IMR-90 (cell line): ENCODE measurements at regions not wholly inside any gene's neighbourhood (a gene's known extent, or its start where the extent isn't known, plus 50 kb on each side); places are given as distances from the start of the nearest gene placed in this dataset.
A peak's percentile ranks its signal among the peaks of the same experiment; 100 is the strongest.

Source experiments
- ATAC-seq: fragments of 200-7000 bp; cut with Tn5 transposase; 2 replicates; pipeline ENCODE4 v1.9.1; 2020; ENCODE audit warnings: low read depth, mild to moderate bottlenecking, moderate library complexity
- BruUV-seq: library from RNA; stranded (reverse); fragments of 400-500 nt; replicated peaks from 2 replicates; lab custom pipeline; 2021; lab: Mats Ljungman, UMichigan
- CTCF ChIA-PET: fragments of 300-600 bp; formaldehyde crosslinking; extraction: SDS; loops from one replicate; lab custom pipeline; 2021; ENCODE audit warnings: antibody characterized with exemption; lab: Yijun Ruan, JAX
- POLR2A ChIA-PET: fragments of 300-600 bp; sonication (Branson Sonifier 250); formaldehyde crosslinking; loops from one replicate; lab custom pipeline; 2022; ENCODE audit warnings: antibody characterized with exemption; ENCODE audit not compliant: unreplicated experiment; lab: Charles Lee
- DNase-seq: peaks from one replicate; pipeline ENCODE4 v3.0.0; 2013
- H2AFZ ChIP-seq: replicated peaks from 2 replicates; pipeline ENCODE3; 2013; ENCODE audit warnings: low read length, mild to moderate bottlenecking; ENCODE audit not compliant: poor library complexity
- H2AK5ac ChIP-seq: 2 replicates; pipeline ENCODE4 v1.6.1; 2013; ENCODE audit warnings: low read depth, low read length, inconsistent platforms
- H2AK9ac ChIP-seq: replicated peaks from 2 replicates; pipeline ENCODE3; 2013; ENCODE audit warnings: mild to moderate bottlenecking, low read depth, low read length, moderate library complexity; ENCODE audit not compliant: poor library complexity
- H2BK120ac ChIP-seq: 2 replicates; pipeline ENCODE4 v1.6.1; 2013; ENCODE audit warnings: low read depth, low read length, inconsistent platforms
- H2BK15ac ChIP-seq: 3 replicates; pipeline ENCODE4 v1.6.1; 2013; ENCODE audit warnings: low read depth, low read length, inconsistent platforms
- H2BK20ac ChIP-seq: 2 replicates; pipeline ENCODE4 v1.6.1; 2013; ENCODE audit warnings: low read depth, mild to moderate bottlenecking, inconsistent platforms, low read length, moderate library complexity
- H2BK5ac ChIP-seq: 2 replicates; pipeline ENCODE4 v1.6.1; 2013; ENCODE audit warnings: mild to moderate bottlenecking, low read depth, low read length, inconsistent platforms; ENCODE audit not compliant: poor library complexity, severe bottlenecking
- H3K14ac ChIP-seq: replicated peaks from 2 replicates; pipeline ENCODE4 v1.6.1; 2013; ENCODE audit warnings: low read depth, low read length, inconsistent platforms
- H3K18ac ChIP-seq: 2 replicates; pipeline ENCODE4 v1.6.1; 2013; ENCODE audit warnings: low read depth, low read length, control low read depth
- H3K23ac ChIP-seq: 2 replicates; pipeline ENCODE4 v1.6.1; 2013; ENCODE audit warnings: low read depth, low read length, inconsistent platforms
- H3K27ac ChIP-seq: 2 replicates; pipeline ENCODE4 v1.5.1; 2013; ENCODE audit warnings: mild to moderate bottlenecking, control low read depth, low read length; ENCODE audit not compliant: insufficient read depth
- H3K27me3 ChIP-seq: 2 replicates; pipeline ENCODE4 v1.6.1; 2013; ENCODE audit warnings: low read length; ENCODE audit not compliant: control insufficient read depth, insufficient read depth
- H3K36me3 ChIP-seq: 2 replicates; pipeline ENCODE4 v1.6.1; 2013; ENCODE audit warnings: low read length, mixed read lengths; ENCODE audit not compliant: control insufficient read depth, insufficient read depth
- H3K4ac ChIP-seq: 2 replicates; pipeline ENCODE4 v1.6.1; 2013; ENCODE audit warnings: low read depth, low read length, inconsistent platforms
- H3K4me1 ChIP-seq: 2 replicates; pipeline ENCODE4 v1.6.1; 2013; ENCODE audit warnings: low read length, mixed read lengths; ENCODE audit not compliant: control insufficient read depth, insufficient read depth
- H3K4me2 ChIP-seq: 2 replicates; pipeline ENCODE4 v1.6.1; 2013; ENCODE audit warnings: low read depth, mild to moderate bottlenecking, control low read depth, low read length, moderate library complexity
- H3K4me3 ChIP-seq: 2 replicates; pipeline ENCODE4 v1.5.1; 2013; ENCODE audit warnings: low read depth, mild to moderate bottlenecking, control low read depth, low read length, moderate library complexity; ENCODE audit not compliant: insufficient read depth
- H3K56ac ChIP-seq: 2 replicates; pipeline ENCODE4 v1.6.1; 2013; ENCODE audit warnings: low read length, inconsistent platforms; ENCODE audit not compliant: insufficient read depth; ENCODE audit errors: extremely low read depth
- H3K79me1 ChIP-seq, 2 experiments: 2 replicates each; pipeline ENCODE4 v1.6.1; 2013; ENCODE audit warnings: low read length in 2 of 2, inconsistent platforms in 1 of 2, low read depth in 1 of 2
- H3K9ac ChIP-seq: 2 replicates; pipeline ENCODE4 v1.6.1; 2013; ENCODE audit warnings: low read depth, low read length, control low read depth
- H3K9me1 ChIP-seq: 2 replicates; pipeline ENCODE4 v1.6.1; 2013; ENCODE audit warnings: low read length, inconsistent platforms; ENCODE audit not compliant: insufficient read depth
- H3K9me3 ChIP-seq: 2 replicates; pipeline ENCODE4 v1.6.1; 2013; ENCODE audit warnings: low read length; ENCODE audit not compliant: control insufficient read depth, insufficient read depth
- H4K20me1 ChIP-seq: 2 replicates; pipeline ENCODE4 v1.6.1; 2013; ENCODE audit warnings: low read length, inconsistent platforms; ENCODE audit not compliant: insufficient read depth
- H4K5ac ChIP-seq: 2 replicates; pipeline ENCODE4 v1.6.1; 2013; ENCODE audit warnings: mild to moderate bottlenecking, low read depth, low read length, control low read depth
- H4K8ac ChIP-seq, 2 experiments: 2 replicates each; pipeline ENCODE4 v1.6.1; 2013; ENCODE audit warnings: low read depth in 2 of 2, low read length in 2 of 2, control low read depth in 1 of 2, inconsistent platforms in 1 of 2
- H4K91ac ChIP-seq: 2 replicates; pipeline ENCODE4 v1.6.1; 2013; ENCODE audit warnings: low read depth, low read length, inconsistent platforms; ENCODE audit not compliant: insufficient read depth
- BHLHE40 ChIP-seq: fragments of 150-350 bp; IDR thresholded peaks from 2 replicates; pipeline ENCODE4 v1.6.1; 2016; ENCODE audit warnings: mild to moderate bottlenecking, low read depth, low read length
- CHD1 ChIP-seq: IDR thresholded peaks from 2 replicates; pipeline ENCODE4 v1.6.1; 2012; ENCODE audit warnings: low read depth, low read length, improper control_type of control experiment
- FOS ChIP-seq: fragments of 150-350 bp; IDR thresholded peaks from 2 replicates; pipeline ENCODE4 v1.6.1; 2016; ENCODE audit warnings: low read depth, low read length
- MAFK ChIP-seq: IDR thresholded peaks from 2 replicates; pipeline ENCODE4 v1.6.1; 2012; ENCODE audit warnings: low read depth, low read length, improper control_type of control experiment
- MXI1 ChIP-seq: IDR thresholded peaks from 2 replicates; pipeline ENCODE4 v1.6.1; 2012; ENCODE audit warnings: low read depth, mild to moderate bottlenecking, low read length, moderate library complexity, borderline replicate concordance
- POLR2A ChIP-seq: IDR thresholded peaks from 2 replicates; pipeline ENCODE4 v1.6.1; 2012; ENCODE audit warnings: mild to moderate bottlenecking, low read depth, low read length
- RAD21 ChIP-seq: IDR thresholded peaks from 2 replicates; pipeline ENCODE4 v1.6.1; 2012; ENCODE audit warnings: low read length, improper control_type of control experiment
- RCOR1 ChIP-seq: IDR thresholded peaks from 2 replicates; pipeline ENCODE4 v1.6.1; 2012; ENCODE audit warnings: mild to moderate bottlenecking, low read length, improper control_type of control experiment; ENCODE audit not compliant: insufficient replicate concordance
- RFX5 ChIP-seq: IDR thresholded peaks from 2 replicates; pipeline ENCODE4 v1.8.0; 2012; ENCODE audit warnings: low read depth, mild to moderate bottlenecking, low read length, moderate library complexity
- SMC3 ChIP-seq: fragments of 150-350 bp; IDR thresholded peaks from 2 replicates; pipeline ENCODE4 v1.6.1; 2016; ENCODE audit warnings: low read depth, mild to moderate bottlenecking, antibody characterized with exemption, low read length, moderate library complexity
- WGBS, 2 experiments: methylation state at CpG; one replicate each; pipeline versions ENCODE4 v1.1.5 to v1.1.7; 2013; ENCODE audit warnings: missing lambda C conversion rate in 2 of 2; ENCODE audit not compliant: insufficient read length in 1 of 2; ENCODE audit errors: extremely low coverage in 2 of 2; 5-methylcytosine and 5-hydroxymethylcytosine counted together
- dilution Hi-C: fragments of 300-500 bp; cut with HindIII; formaldehyde crosslinking; loops from one replicate; pipeline ENCODE4 v1.14.3; 2018; ENCODE audit warnings: low sequenced_read_pairs; ENCODE audit not compliant: unreplicated experiment
- in situ Hi-C: fragments of 300-500 bp; cut with MboI; formaldehyde crosslinking; loops from 3 replicates; pipeline ENCODE4 v1.14.3; 2019; ENCODE audit warnings: low sequenced_read_pairs, inconsistent platforms, mixed read lengths
- intact Hi-C: fragments of 100-400 bp; cut with micrococcal nuclease; formaldehyde crosslinking; loops from 2 replicates; pipeline ENCODE4 v1.10.0; 2022
- TF ChIP-seq, protein P1 (sequence below): fragments of 150-350 bp; IDR thresholded peaks from 2 replicates; pipeline ENCODE4 v1.6.1; 2017; ENCODE audit warnings: mild to moderate bottlenecking, antibody characterized with exemption, low read length, low read depth
- TF ChIP-seq, protein P2 (sequence below): conservative IDR thresholded peaks from 2 replicates; pipeline ENCODE4 v1.5.1; 2012; ENCODE audit warnings: mild to moderate bottlenecking, low read depth, low read length, improper control_type of control experiment

DNA sequence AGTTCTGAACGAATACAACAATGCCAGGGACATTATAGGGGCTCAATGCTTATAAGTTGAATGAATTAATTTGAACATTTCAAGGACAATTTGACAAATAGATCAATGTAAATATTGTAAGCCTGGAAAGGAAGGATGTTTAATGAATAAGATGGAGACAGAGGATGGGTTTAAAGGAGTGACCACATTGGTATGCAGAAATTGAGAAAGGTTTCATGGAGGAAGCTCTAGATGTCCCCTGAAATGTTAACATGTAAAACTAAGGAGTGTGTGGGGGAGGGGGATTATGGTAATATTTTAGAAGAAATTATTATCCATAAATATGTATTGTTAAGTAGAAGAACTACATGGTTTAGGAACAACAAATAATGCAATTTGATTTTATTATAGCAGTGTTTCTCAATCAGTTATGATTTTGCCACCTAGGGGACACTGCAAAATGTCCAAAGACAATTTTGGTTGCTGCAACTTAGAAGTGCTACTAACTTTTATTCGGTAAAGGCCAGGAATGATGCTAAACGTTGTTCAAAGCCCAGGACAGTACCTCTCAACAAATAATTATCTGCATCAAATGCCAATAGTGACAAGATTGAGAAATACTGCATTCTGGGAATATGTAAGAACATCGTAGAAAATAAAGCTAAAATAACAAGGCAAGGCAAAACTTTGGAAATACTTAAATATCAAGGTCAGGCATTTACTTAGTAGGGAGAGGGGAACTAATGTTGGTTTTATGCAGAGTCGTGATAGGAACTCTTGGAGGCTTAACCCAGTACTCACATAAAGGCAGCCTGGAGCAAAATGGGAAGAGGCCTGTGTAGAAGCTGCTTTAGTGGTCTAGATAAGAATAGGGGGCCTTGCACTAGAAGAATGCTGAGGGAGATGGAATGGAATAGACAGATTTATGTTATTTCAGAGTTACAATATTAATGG lies 686.9 kb upstream of the CITED2 start:
- peak overlapping the region; percentile 96 for H3K14ac ChIP-seq
- peak overlapping the region; percentile 77 for H3K9ac ChIP-seq
- H2BK5ac ChIP-seq = peak overlapping the region; percentile 100
- dilution Hi-C loops = no loop called here
- ChIA-PET CTCF (no interaction called here), POLR2A (no interaction called here)
- H3K4me1 ChIP-seq = peaks cover 15% of the 10 kb centered on the region
- H2AK9ac ChIP-seq = no peak overlapping the region
- in situ Hi-C loops = no loop called here
- H3K4me2 ChIP-seq = peak overlapping the region; percentile 86
- peak overlapping the region; percentile 86 for H3K56ac ChIP-seq
- peaks cover 3% of the 10 kb centered on the region; the same call in 1 of the 2 replicates for H3K9me1 ChIP-seq
- H3K27me3 ChIP-seq = no peaks in the 10 kb centered on the region
- peak overlapping the region; percentile 79 to 90 for H4K8ac ChIP-seq
- peak overlapping the region; percentile 100 for H4K5ac ChIP-seq
- H2BK15ac ChIP-seq = peak overlapping the region; percentile 90
- peak overlapping the region; percentile 100 for H3K4ac ChIP-seq
- H2BK120ac ChIP-seq = peak overlapping the region; percentile 99
- BruUV-seq = no TSS peak
- H3K9me3 ChIP-seq = no peaks in the 10 kb centered on the region
- H2AK5ac ChIP-seq = peak overlapping the region; percentile 89
- H3K23ac ChIP-seq = peak overlapping the region; percentile 95
- intact Hi-C loops = loop anchor here (2.0 to 5.0 kb wide), 4 partner anchors 376 to 687 kb away; partner anchors contain the start of gene CITED2
- peak overlapping the region; percentile 98 for H4K91ac ChIP-seq
- H4K20me1 ChIP-seq = no peaks in the 10 kb centered on the region
- H2AFZ ChIP-seq = no peak overlapping the region
- H3K79me1 ChIP-seq = no peaks in the 10 kb centered on the region
- no peak for TF ChIP-seq BHLHE40
- TF ChIP-seq MXI1 = no peak
- no peak for TF ChIP-seq FOS
- TF ChIP-seq RAD21 = no peak
- TF ChIP-seq MAFK = no peak
- TF ChIP-seq, protein P1, sequence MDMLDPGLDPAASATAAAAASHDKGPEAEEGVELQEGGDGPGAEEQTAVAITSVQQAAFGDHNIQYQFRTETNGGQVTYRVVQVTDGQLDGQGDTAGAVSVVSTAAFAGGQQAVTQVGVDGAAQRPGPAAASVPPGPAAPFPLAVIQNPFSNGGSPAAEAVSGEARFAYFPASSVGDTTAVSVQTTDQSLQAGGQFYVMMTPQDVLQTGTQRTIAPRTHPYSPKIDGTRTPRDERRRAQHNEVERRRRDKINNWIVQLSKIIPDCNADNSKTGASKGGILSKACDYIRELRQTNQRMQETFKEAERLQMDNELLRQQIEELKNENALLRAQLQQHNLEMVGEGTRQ = no peak
- no peak for TF ChIP-seq POLR2A
- TF ChIP-seq, protein P2, sequence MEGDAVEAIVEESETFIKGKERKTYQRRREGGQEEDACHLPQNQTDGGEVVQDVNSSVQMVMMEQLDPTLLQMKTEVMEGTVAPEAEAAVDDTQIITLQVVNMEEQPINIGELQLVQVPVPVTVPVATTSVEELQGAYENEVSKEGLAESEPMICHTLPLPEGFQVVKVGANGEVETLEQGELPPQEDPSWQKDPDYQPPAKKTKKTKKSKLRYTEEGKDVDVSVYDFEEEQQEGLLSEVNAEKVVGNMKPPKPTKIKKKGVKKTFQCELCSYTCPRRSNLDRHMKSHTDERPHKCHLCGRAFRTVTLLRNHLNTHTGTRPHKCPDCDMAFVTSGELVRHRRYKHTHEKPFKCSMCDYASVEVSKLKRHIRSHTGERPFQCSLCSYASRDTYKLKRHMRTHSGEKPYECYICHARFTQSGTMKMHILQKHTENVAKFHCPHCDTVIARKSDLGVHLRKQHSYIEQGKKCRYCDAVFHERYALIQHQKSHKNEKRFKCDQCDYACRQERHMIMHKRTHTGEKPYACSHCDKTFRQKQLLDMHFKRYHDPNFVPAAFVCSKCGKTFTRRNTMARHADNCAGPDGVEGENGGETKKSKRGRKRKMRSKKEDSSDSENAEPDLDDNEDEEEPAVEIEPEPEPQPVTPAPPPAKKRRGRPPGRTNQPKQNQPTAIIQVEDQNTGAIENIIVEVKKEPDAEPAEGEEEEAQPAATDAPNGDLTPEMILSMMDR = no peak
- no peak for TF ChIP-seq RCOR1
- TF ChIP-seq SMC3 = no peak
- TF ChIP-seq CHD1 = no peak
- no peak for TF ChIP-seq RFX5
- DNase-seq = no peak
- H3K36me3 ChIP-seq = no peaks in the 10 kb centered on the region
- WGBS, 2 experiments = no CpG with 5 or more reads among the region's 5 CpGs
- peak overlapping the region; percentile 88 for H3K27ac ChIP-seq
- H2BK20ac ChIP-seq = peak overlapping the region; percentile 97
- ATAC-seq = peak; percentile 71
- peak overlapping the region; percentile 100 for H3K18ac ChIP-seq
- no peak overlapping the region for H3K4me3 ChIP-seq
